HK-2 (cell line): ENCODE measurements at regions not wholly inside any gene's neighbourhood (a gene's known extent, or its start where the extent isn't known, plus 50 kb on each side); places are given as distances from the start of the nearest gene placed in this dataset.
"Not testable (repeated sequence)": the region's sequence is repeated elsewhere in the genome, so short reads cannot be mapped to it uniquely, and the experiment has no call there.

Experiments
- DNase-seq: peaks from one replicate; pipeline ENCODE4 v3.0.0-alpha.2; 2018; ENCODE audit not compliant: unreplicated experiment

DNA sequence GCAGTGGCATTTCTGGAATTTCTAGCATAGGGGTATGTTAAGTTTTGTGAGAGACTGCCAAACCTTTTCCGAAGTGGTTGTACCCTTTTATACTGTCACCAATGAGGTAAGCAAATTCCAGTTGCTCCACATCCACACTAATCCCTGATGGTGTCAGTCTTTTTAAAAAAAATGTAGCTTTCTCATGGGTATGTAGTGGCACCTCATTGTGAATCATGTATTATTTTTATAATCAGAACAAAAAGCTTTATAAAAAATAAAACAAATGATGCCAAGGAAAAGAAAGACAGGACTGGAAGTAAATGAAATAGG, 93.4 kb upstream of the CLINT1 start:
- DNase-seq, result no peak

DNA sequence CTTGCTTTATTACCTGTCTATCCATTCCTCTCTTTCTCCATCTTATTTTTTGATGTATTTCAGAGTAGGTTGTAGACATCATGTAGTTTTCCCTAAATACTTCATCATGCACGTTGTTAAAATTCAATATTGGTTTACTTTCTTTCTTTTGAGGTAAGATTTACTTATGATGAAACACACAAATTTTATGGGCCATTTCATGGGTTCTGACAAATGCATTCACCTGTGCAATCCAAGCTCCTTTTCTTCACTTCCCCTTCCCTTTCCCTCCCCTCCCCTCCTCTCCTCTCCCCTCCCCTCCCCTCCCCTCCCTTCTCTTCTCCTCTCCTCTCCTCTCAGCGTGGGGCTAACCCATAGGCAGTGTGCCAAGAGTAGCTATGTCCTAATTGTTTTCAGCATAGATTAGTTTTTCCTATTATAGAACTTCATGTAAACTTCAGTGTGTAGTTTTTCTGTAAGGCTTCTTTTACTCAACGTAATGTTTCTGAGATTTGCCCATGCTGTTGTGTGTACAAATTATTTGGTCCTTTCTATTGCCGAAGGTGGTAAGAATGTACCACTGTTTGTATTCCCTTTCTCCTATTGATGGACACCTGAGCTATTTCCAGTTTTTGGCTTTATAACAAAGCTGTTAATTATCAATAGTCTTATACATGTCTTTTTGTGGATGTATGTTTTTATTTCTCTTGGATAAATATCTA, 92.9 kb upstream of the CLINT1 start:
- DNase-seq, result no peak

DNA sequence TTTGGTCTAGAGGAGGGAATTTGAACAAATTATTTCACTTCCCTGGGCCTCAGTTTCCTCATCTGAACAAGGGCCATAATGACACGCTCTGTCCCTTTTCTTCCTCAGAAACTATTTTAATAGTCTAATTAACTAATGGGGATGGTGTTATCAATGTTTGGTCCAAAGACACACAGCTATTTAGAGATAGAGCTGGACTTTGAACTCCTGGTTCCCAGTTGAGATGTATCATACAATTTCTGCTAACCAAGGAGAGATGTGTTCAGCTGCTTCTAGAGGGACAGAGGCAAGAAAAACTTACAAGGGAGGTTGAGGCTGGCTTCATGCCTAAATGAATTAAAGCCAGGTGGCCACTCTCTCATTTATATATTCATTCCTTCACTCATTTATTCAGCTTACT, 90.6 kb upstream of the CLINT1 start:
- DNase-seq, result no peak

DNA sequence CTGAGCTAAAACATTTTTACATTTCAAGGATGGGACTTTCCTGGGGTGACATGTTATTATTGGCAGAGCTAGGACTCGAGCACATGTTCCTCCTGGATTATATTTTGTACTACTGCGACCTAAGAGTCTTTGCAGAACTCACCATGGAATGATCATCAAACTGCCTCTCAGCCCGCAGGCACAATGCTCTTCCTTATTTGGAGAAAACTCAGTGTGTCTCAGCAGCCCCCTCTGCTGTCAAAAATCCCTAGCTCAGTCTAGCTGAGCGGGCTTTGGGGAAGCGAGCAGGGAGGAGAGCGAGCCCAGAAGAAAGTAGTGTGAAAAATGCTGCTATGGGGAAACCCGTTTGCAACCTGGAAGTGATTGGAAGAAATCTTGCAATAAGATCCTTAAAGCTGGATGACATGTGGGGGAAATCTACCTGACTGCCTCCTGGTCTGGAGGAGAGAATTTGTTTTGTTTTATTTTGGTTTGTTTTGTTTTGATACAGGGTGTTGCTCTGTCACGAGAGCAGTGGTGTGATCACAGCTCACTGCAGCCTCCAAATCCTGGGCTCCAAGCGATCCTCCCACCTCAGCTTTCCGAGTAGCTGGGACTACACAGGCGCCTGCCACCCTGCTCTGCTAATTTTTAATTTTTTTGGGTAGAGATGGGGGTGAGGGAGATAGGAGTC, 89.9 kb upstream of the CLINT1 start:
- DNase-seq, result peak; percentile 70

DNA sequence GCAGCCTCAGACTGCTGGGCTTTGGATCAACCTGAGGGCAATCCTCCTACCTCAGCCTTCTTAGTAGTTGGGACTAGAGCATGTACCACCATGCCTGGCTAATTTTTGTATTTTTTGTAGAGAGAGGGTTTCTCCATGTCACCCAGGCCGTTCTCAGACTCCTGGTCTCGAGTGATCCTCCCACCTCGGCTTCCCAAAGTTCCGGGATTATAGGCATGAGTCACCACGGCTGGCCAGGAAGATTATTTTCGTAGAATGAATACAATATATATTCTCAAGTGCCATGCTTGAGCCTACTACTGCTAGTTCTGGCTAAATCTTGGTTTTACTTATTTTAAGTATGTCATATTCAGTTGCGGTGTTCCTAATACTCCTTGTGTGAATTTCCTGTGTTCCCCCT, 88.2 kb upstream of the CLINT1 start:
- DNase-seq, result no peak

DNA sequence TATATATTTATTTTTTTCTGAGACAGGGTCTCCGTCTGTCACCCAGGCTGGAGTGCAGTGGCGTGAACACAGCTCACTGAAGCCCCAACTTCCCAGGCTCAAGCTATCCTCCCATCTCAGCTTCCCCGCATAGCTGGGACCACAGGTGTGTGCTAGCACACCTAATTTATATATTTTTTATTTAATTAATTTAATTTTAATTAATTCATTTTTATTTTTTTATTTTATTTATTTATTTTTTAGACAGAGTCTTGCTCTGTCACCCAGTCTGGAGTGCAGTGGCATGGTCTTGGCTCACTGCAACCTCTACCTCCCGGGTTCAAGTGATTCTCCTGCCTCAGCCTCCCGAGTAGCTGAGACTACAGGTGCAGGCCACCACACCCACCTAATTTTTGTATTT, 86.9 kb upstream of the CLINT1 start:
- DNase-seq, result not testable (repeated sequence)

DNA sequence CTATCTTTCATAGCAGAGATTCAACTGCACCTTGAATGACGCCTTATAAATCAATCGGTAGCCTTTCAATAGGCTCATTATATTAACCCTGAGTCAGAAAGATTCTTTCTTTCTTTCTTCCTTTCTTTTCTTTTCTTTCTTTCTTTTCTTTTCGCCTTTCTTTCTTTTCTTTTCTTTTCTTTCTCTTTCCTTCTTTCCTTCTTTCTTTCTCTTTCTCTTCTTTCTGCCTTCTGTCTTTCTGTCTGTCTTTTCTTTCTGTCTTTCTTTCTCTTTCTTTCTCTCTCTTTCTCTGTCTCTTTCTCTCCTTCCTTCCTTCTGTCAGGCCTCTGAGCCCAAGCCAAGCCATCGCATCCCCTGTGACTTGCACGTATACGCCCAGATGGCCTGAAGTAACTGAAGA, 86.0 kb upstream of the CLINT1 start:
- DNase-seq, result no peak

DNA sequence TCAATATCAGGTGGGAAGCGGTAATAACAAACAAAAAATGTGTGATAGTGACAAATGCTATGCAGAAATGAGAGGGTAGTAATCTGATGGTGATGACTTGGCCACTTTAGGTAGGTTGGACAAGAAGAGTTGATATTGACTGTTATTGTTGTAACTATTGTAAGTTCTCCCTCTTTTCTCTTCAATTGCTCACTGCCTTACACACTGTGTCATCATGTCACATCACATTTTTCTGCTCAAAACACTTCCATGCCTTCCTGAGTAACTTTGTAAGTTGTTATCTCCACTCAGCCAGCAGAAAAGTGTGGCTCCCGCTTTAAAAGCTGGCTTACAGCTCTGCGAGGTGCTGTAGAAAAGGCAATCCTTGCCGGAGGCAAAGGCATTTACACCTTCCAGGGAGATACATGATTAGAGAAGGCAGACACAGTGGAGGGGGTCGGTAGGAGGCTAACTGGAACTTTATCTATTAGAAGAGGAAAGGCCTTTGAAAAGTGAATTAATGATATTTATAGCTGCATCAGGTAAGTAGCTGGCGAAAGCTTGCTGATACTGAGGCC, 85.2 kb upstream of the CLINT1 start:
- DNase-seq, result no peak

DNA sequence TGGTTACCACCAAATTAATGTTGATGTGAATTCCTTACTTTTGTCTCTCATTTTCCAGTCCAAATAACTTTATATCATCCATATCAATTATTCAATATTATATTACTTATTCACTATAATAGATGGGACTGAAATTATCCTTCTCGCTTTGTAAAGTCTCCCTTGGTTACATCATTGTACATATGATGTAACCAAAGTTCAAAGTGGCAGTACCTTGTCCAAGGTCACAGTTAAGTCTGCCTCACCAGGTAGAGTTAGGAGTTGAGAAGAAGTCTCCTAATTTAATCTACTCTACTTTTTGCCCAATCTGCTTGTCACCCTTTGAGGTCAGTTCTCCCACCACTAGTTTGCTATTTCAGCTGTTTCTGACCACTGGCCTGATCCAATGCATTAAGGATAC, 83.7 kb upstream of the CLINT1 start:
- no peak for DNase-seq

DNA sequence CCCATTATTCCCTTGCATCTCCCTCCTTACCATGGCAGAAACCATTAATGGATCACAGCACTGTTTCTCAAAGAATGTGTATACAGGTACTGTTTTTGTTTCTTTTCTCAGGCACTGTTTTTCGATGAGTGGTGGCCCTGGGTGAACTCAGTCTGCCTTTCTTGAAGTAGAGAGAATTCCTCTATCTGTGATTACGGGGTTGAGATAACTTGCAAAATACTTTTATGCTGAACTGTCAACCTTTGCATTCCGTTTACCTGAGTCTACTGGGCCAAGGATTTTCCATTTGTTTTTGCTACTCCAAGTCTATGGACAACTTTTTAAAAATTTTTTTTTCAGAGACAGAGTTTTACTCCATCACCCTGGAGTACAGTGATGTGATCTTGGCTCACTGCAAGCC, 82.7 kb upstream of the CLINT1 start:
- DNase-seq, result no peak

DNA sequence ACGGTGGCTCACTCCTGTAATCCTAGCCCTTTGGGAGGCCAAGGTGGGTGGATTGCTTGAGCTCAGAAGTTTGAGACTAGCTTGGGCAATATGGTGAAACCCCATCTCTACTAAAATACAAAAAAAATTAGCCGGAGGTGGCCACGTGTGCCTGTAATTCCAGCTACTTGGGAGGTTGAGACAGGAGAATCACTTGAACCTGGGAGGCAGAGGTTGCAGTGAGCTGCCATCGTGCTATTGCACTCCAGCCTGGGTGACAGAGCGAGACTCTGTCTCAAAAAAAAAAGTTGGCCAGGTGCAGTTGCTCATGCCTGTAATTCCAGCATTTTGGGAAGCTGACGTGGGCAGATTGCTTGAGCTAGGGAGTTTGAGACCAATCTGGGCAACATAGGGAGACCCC, 79.2 kb upstream of the CLINT1 start:
- not testable (repeated sequence) for DNase-seq

DNA sequence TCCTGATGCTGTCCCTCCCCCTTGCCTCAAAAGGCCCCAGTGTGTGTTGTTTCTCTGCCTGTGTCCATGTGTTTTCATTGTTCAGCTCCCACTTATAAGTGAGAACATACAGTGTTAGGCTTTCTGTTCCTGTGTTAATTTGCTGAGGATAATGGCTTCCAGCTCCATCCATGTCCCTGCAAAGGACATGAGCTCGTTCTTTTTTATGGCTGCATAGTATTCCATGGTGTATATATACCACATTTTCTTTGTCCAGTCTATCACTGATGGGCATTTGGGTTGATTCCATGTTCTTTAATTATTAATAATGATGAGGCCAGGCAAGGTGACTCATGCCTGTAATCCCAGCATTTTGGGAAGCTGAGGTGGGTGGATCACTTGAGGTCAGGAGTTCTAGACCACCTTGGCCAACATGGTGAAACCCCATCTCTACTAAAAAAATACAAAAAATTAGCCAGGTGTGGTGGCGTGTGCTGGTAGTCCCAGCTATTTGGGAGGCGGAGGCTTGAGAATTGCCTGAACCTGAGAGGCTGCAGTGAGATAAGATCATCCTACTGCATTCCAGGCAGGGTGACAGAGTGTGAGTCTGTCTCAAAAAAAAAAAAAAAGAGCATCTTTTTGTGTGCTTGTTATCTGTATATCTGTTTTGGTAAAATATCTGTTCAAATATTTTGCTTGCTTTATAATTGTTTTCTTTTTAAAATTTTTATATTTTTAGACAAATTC, 78.0 kb upstream of the CLINT1 start:
- DNase-seq, result not testable (repeated sequence)

DNA sequence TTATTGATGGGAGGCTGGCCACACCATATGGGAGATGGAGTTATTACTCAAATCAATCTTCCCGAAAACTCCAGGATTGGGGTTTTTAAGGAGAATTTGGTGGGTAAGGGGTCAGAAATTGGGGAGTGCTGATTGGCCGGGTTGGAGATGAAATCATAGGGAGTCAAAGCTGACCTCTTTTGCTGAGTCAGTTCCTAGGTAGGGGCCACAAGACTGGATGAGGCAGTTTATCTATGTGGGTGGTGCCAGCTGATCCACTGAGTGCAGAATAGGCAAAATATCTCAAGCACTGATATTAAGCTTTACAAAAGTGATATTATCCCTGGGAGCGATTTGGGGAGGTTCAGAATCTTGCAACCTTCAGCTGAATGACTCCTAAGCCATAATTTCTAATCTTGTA, 75.7 kb upstream of the CLINT1 start:
- no peak for DNase-seq

DNA sequence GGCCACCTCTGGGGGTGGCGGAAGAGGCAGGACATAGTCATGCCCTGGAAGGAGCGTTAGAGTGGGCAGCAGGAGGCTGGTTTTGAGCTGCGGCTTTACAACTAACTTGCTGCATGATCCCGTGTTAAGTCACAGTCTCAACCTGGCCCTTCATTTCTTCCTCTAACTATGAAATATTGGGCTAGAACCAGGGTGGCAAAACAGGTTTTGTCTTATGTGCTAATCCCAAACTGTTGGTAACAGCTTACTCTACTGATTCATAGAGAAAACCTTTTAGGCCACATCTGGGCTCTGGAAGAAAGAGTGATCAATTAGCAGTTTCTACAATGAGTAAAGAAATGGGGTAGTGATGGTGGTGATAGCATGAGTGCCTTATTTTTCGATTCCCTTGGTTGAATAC, 74.1 kb upstream of the CLINT1 start:
- no peak for DNase-seq

DNA sequence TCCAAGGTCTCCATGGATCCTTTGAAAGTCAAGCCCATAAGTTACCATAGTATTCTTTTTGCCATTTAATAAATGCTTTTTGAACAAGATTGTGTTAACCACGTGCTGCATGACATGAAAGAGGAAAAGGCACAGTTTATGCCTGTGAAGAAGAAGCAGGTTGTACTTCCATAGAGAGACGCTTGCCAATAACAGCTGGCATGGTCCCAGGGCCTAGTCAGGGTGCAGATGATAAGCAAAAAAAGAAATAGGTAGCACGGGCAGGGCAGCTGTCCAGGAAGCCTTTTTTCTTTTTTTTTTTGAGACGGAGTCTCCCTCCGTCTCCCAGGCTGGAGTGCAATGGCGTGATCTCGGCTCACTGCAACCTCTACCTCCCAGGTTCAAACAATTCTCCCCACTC, 71.8 kb upstream of the CLINT1 start:
- DNase-seq, result no peak

DNA sequence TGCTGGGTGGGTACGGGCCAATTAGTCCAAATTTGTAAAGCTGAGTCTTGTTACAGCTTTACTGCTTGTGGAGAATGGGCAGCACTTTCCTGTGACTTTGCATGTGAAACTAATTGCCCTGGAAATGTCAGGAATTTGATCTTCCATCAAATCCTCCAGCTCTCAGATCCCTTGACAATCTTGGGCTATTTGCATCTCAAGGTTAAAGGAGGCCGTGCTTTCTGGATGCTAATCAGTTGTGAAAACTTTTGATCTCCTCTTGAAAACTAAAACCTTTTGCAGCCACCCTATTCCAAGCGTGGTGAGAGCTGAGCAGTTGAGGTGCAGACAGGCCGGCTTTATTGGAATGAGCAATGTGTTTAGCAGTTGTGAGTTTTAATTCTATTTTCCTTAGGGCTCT, 68.0 kb upstream of the CLINT1 start:
- no peak for DNase-seq

DNA sequence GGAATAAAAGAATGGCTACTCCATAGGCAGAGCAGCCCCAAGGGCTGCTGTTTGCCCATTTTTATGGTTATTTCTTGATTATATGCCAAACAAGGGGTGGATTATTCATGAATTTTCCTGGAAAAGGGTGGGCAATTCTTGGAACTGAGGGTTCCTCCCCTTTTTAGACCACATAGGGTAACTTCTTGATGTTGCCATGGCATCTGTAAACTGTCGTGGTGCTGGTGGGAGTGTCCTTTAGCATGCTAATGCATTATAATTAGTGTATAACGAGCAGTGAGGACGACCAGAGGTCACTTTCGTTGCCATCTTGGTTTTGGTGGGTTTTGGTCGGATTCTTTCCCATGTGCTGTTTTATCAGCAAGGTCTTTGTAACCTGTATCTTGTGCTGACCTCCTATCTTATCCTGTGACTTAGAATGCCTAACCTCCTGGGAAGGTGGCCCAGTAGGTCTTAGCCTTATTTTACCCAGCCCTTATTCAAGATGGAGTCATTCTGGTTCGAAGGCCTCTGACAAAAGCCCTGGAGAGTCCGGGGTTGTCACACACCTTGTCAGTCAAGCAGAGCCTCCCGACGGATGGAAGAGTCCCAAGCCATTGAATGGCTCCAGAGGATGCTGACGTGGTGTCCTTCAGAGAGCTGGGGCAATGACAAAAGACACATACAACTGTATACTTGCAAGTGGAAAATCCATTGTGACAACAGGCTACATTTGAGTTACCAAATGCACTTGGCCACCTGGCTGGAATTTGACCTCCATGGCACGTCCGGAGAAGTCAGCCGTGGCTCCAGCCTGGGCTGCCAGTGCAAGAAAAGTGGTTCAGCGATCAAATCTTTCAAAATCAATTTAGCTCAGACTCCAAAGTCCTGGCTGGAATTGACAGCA, 67.1 kb upstream of the CLINT1 start:
- DNase-seq, result no peak

DNA sequence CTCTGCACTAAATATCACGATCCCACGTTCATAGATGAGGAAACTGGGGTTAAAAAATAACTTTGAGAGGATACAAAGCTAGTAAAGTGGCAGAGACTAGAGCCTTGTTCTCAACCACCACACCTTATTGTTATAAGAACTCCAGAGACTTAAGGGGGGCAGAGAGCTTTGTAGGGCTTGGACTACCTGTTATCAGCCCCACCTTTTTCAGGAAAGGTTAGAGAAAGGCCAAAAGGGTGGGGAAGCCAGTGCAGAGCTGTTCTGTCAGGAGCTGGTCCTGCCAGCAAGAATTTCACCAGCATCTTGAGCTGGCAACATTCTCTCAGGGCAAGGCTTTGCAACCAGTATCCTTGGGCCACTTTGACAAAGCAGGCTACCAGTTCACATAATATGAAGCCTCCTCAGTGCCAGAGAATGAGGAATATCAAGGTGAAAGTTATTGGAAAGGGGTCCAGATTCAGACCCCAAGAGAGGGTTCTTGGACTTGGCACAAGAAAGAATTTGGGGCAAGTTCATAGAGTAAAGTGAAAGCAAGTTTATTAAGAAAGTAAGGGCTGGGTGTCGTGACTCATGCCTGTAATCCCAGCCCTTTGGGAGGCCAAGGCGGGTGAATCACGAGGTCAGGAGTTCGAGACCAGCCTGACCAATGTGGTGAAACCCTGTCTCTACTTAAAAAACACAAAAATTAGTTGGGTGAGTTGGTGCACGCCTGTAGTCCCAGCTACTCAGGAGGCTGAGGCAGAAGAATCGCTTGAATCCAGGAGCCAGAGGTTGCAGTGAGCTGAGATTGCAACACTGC, 66.2 kb upstream of the CLINT1 start:
- no peak for DNase-seq

DNA sequence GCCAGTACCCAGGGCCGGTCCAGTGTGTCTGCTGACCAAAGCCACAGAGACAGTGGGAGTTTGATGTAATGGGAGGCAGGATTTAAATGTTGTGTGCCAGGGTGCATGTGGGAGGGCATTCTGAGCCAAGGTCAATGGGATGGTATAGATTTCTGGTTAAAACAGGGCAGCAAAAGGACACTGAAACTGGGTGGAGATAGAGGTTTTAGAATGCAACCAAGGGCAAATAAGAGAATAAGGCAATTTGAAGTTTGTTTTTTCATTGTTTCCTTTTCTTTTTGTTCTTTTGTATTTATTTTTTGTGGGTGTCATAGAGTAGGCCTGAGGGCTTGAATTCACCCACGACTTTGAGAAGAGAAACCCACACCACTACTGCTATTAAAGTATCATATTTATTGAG, 65.5 kb upstream of the CLINT1 start:
- no peak for DNase-seq

DNA sequence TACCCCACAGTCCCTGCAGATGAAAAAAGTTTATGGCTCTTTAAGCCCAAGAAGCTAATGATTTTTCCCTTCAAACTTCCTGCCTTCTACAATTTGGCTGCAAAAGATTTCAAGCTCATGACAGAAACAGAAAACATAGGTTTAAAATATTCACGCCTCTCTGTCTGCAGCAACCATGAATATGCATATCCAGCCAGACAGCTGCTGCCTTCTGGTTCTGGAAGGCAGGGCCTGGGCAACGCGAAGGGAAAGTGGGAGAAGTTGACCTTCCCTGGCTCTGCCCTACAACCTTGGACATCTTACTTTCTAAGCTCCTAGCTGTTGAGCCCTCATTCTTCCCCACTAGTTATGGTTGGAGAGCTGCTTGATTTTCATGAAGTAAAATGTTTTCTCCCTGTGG, 64.8 kb upstream of the CLINT1 start:
- no peak for DNase-seq

DNA sequence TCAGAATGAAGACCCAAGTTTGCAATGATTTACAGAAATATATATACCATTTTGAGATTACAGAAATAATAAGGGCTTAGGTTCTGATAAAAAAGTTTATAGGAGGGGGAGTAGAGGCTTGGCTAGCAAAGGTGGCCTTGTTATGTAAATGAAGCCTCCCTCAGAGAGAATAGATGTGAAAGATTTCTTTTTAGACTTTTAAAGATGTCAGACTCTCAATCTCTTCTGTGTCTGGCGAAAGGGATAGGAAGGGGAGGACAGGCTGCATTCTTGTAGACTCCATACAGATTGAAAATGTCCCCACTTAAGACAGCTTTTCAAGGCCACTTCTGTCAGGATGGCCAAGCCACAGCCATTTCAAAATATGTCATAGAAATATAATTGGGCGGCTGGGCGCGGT, 63.1 kb upstream of the CLINT1 start:
- DNase-seq, result no peak
